ENCODE measurements at regions not wholly inside any gene's neighbourhood (a gene's known extent, or its start where the extent isn't known, plus 50 kb on each side); places are given as distances from the start of the nearest gene placed in this dataset.

DNA sequence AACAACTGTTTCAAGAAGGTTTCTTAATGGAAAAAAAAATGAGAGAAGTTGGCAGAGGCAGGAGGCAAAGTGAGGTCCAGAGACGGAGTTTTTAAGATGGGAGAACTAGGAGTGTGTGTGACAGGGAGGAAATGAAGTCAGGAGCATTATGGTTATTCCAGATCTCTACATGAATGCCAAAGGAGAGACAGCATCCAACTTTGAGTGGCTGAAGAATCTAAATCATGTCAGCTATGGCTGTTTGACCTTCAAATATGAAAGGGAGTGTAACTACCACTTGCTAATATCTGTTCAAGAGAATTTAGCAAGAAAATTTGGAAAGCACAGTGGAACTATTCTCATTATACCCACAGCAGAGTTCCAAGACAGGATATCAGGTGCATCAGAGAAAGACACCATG, 81.2 kb upstream of the CCBE1 start:
- CTCF ChIA-PET = no interaction called here
- POLR2A ChIA-PET = no interaction called here

GRCh38 chr18:59777636-59778035, 80.4 kb upstream of the CCBE1 start:
- H3K27ac ChIP-seq (ENCODE audit: low read length) = no peak overlapping the region
- H3K4me3 Mint-ChIP-seq = no peak overlapping the region
- ATAC-seq (replicated peaks in 1 of 4) (no peak), DNase-seq (no peak)
- H3K36me3 Mint-ChIP-seq = no peaks in the 10 kb centered on the region
- H3K36me3 ChIP-seq (ENCODE audit: control insufficient read depth in 2 of 2, extremely low read depth in 1 of 2, insufficient read depth in 1 of 2, low read length in 1 of 2) = no peaks in the 10 kb centered on the region
- WGBS (ENCODE audit: insufficient coverage) = 86% methylated on average over 2 of the region's 5 CpGs
- H3K27me3 ChIP-seq (replicated peaks in 1 of 2; ENCODE audit: control insufficient read depth in 2 of 2, extremely low read depth in 1 of 2, insufficient read depth in 2 of 2, low read length in 1 of 2) = no peaks in the 10 kb centered on the region
- CTCF ChIA-PET = interaction anchor here in 1 of 2 donors (0.6 kb wide), 1 partner anchor 208 kb away, joined by 3 read pairs; no protein-coding TSS in a partner anchor
- H3K9me3 ChIP-seq = no peaks in the 10 kb centered on the region
- POLR2A ChIA-PET = no interaction called here
- H3K27me3 Mint-ChIP-seq = peaks cover 2 to 25% of the 10 kb centered on the region in 2 donors
- no peak overlapping the region for H3K27ac Mint-ChIP-seq
- no peaks in the 10 kb centered on the region for H3K4me1 ChIP-seq (ENCODE audit: control insufficient read depth in 1 of 2, extremely low read depth in 1 of 2, insufficient read depth in 2 of 2, low read length in 2 of 2)
- peaks cover 0 to 8% (median 6%) of the 10 kb centered on the region in 3 donors for H3K9me3 Mint-ChIP-seq
- no peaks in the 10 kb centered on the region for H3K4me1 Mint-ChIP-seq
- no peak overlapping the region for H3K4me3 ChIP-seq (ENCODE audit: control insufficient read depth in 1 of 2, extremely low read depth in 1 of 2, low read length in 1 of 2)

More for the DNA sequence above, 81.2 kb upstream of the CCBE1 start:
- WGBS (ENCODE audit: insufficient coverage) = 82% methylated on average over 1 of the region's 1 CpG
- Mint-ChIP-seq H3K4me3 (no peak overlapping the region), H3K27me3 (peaks cover 7 to 26% of the 10 kb centered on the region in 2 donors), H3K4me1 (no peaks in the 10 kb centered on the region), H3K9me3 (peaks cover 0 to 8% (median 6%) of the 10 kb centered on the region in 3 donors), H3K27ac (no peak overlapping the region), H3K36me3 (no peaks in the 10 kb centered on the region)
- H3K9me3 ChIP-seq = no peaks in the 10 kb centered on the region
- no peak overlapping the region for H3K4me3 ChIP-seq (ENCODE audit: control insufficient read depth in 1 of 2, extremely low read depth in 1 of 2, low read length in 1 of 2)
- H3K27ac ChIP-seq (ENCODE audit: low read length) = no peak overlapping the region
- DNase-seq (no peak), ATAC-seq (replicated peaks in 1 of 4) (no peak)
- H3K36me3 ChIP-seq (ENCODE audit: control insufficient read depth in 2 of 2, extremely low read depth in 1 of 2, insufficient read depth in 1 of 2, low read length in 1 of 2) = no peaks in the 10 kb centered on the region
- H3K4me1 ChIP-seq (ENCODE audit: control insufficient read depth in 1 of 2, extremely low read depth in 1 of 2, insufficient read depth in 2 of 2, low read length in 2 of 2) = no peaks in the 10 kb centered on the region
- no peaks in the 10 kb centered on the region for H3K27me3 ChIP-seq (replicated peaks in 1 of 2; ENCODE audit: control insufficient read depth in 2 of 2, extremely low read depth in 1 of 2, insufficient read depth in 2 of 2, low read length in 1 of 2)

DNA sequence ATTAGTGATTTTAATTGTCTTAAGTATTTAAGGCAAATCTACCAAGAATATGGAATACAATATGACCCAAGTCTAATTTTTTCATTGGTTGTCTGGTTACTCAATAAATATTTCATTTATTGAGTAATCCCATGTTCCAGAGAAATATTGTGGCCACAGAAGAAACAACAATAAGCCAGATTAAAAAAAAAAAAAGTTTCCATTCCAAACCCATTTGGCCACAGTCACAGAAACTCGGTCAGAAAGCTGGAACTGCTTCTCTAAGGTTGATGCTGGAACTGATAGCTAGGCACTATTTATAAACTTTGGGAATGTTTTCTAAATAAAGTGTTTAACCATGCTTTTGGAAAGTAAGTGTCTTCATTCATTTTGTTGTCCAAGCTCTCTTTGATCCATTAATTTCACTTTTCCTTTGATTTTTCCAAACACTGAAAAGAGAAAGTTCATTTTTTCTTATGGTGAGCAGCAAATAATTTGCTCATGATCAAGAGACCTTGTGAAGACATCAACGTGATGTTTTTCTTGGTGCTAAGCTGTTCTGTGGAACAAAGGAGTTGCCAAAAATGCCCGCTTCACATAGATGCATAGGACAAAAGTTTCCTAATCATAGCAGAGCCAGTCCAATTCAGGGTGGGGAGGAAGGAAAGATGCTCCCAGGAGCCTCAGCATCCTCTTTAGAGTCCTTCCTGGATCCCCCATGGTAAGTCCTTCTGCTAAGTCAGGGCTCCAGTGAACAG, 72.1 kb upstream of the CCBE1 start:
- H3K36me3 ChIP-seq (ENCODE audit: control insufficient read depth in 2 of 2, extremely low read depth in 1 of 2, insufficient read depth in 1 of 2, low read length in 1 of 2) = no peaks in the 10 kb centered on the region
- H3K27me3 ChIP-seq (replicated peaks in 1 of 2; ENCODE audit: control insufficient read depth in 2 of 2, extremely low read depth in 1 of 2, insufficient read depth in 2 of 2, low read length in 1 of 2) = peaks cover 0 to 18% of the 10 kb centered on the region in 2 experiments
- Mint-ChIP-seq H3K4me1 (no peaks in the 10 kb centered on the region), H3K4me3 (no peak overlapping the region), H3K36me3 (no peaks in the 10 kb centered on the region), H3K27me3 (peaks cover 13 to 30% of the 10 kb centered on the region in 2 donors), H3K27ac (no peak overlapping the region), H3K9me3 (peaks cover 2 to 12% (median 4%) of the 10 kb centered on the region in 3 donors)
- WGBS (ENCODE audit: insufficient coverage) = 67% methylated on average over 2 of the region's 3 CpGs
- no peak overlapping the region for H3K27ac ChIP-seq (ENCODE audit: low read length)
- ChIA-PET CTCF (no interaction called here), POLR2A (no interaction called here)
- ATAC-seq (replicated peaks in 1 of 4) (no peak), DNase-seq (no peak)
- no peaks in the 10 kb centered on the region for H3K9me3 ChIP-seq
- H3K4me1 ChIP-seq (ENCODE audit: control insufficient read depth in 1 of 2, extremely low read depth in 1 of 2, insufficient read depth in 2 of 2, low read length in 2 of 2) = no peaks in the 10 kb centered on the region
- no peak overlapping the region for H3K4me3 ChIP-seq (ENCODE audit: control insufficient read depth in 1 of 2, extremely low read depth in 1 of 2, low read length in 1 of 2)

DNA sequence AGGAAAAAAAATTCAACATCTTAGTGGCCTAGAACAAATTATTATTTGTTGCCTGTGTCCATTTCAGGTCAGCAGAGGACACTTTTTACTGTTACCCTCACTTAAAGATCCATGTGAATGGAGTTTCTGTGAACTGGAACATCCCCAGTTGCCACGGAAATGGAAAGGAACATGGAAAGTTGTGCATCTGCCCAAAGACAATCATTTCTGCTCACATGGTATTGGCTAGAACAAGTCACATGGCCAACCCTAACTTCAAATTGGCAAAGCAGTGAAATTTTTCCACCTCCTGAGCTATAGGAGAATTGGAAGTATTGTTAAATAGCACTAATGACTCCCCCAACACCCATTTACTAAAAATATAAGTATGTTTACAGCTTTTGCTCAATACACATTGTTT, 71.2 kb upstream of the CCBE1 start:
- Histone ChIP-seq H3K4me1 (ENCODE audit: control insufficient read depth in 1 of 2, extremely low read depth in 1 of 2, insufficient read depth in 2 of 2, low read length in 2 of 2) (no peaks in the 10 kb centered on the region), H3K4me3 (ENCODE audit: control insufficient read depth in 1 of 2, extremely low read depth in 1 of 2, low read length in 1 of 2) (no peak overlapping the region), H3K36me3 (ENCODE audit: control insufficient read depth in 2 of 2, extremely low read depth in 1 of 2, insufficient read depth in 1 of 2, low read length in 1 of 2) (no peaks in the 10 kb centered on the region), H3K9me3 (no peaks in the 10 kb centered on the region), H3K27me3 (replicated peaks in 1 of 2; ENCODE audit: control insufficient read depth in 2 of 2, extremely low read depth in 1 of 2, insufficient read depth in 2 of 2, low read length in 1 of 2) (peaks cover 0 to 18% of the 10 kb centered on the region in 2 experiments), H3K27ac (ENCODE audit: low read length) (no peak overlapping the region)
- Mint-ChIP-seq H3K36me3 (no peaks in the 10 kb centered on the region), H3K4me3 (no peak overlapping the region), H3K27me3 (peaks cover 13 to 22% of the 10 kb centered on the region in 2 donors), H3K27ac (no peak overlapping the region), H3K4me1 (no peaks in the 10 kb centered on the region), H3K9me3 (peaks cover 2 to 12% (median 4%) of the 10 kb centered on the region in 3 donors)
- ATAC-seq (replicated peaks in 1 of 4) = no peak
- POLR2A ChIA-PET = no interaction called here
- no CpG with 5 or more reads among the region's 1 CpG for WGBS (ENCODE audit: insufficient coverage)
- no peak for DNase-seq
- CTCF ChIA-PET = no interaction called here

GRCh38 chr18:59767732-59768131, 70.5 kb upstream of the CCBE1 start:
- H3K4me1 ChIP-seq (ENCODE audit: control insufficient read depth in 1 of 2, extremely low read depth in 1 of 2, insufficient read depth in 2 of 2, low read length in 2 of 2) = no peaks in the 10 kb centered on the region
- Mint-ChIP-seq H3K36me3 (no peaks in the 10 kb centered on the region), H3K4me3 (no peak overlapping the region), H3K27ac (no peak overlapping the region), H3K27me3 (peaks cover 13 to 19% of the 10 kb centered on the region in 2 donors), H3K9me3 (peaks cover 2 to 12% (median 7%) of the 10 kb centered on the region in 3 donors), H3K4me1 (no peaks in the 10 kb centered on the region)
- WGBS (ENCODE audit: insufficient coverage) = 92% methylated on average over 2 of the region's 2 CpGs
- POLR2A ChIA-PET = no interaction called here
- no peak overlapping the region for H3K27ac ChIP-seq (ENCODE audit: low read length)
- H3K4me3 ChIP-seq (ENCODE audit: control insufficient read depth in 1 of 2, extremely low read depth in 1 of 2, low read length in 1 of 2) = no peak overlapping the region
- no peaks in the 10 kb centered on the region for H3K36me3 ChIP-seq (ENCODE audit: control insufficient read depth in 2 of 2, extremely low read depth in 1 of 2, insufficient read depth in 1 of 2, low read length in 1 of 2)
- CTCF ChIA-PET = no interaction called here
- H3K9me3 ChIP-seq = no peaks in the 10 kb centered on the region
- DNase-seq = no peak
- peaks cover 0 to 18% of the 10 kb centered on the region in 2 experiments for H3K27me3 ChIP-seq (replicated peaks in 1 of 2; ENCODE audit: control insufficient read depth in 2 of 2, extremely low read depth in 1 of 2, insufficient read depth in 2 of 2, low read length in 1 of 2)
- ATAC-seq (replicated peaks in 1 of 4) = no peak

DNA sequence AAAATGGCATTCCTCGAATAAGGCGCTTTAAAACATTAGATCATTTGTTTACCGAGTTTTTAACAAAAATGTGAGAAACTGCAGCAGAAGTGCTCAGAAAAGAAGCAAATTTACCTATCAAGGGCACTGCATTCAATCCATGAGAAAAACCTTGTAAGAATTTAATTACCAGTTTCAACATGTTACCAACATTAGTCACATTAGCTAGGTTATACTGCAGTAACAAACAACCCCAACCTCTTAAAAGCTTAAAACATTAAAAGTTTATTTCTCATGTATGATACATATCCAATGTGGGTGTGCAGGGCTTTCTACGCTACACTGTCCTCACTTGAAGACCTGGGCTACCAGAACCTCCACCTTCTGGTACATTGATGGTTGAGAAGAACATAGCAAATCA, 68.1 kb upstream of the CCBE1 start:
- ATAC-seq (replicated peaks in 1 of 4) = no peak
- peaks cover 0 to 7% of the 10 kb centered on the region in 2 experiments for H3K27me3 ChIP-seq (replicated peaks in 1 of 2; ENCODE audit: control insufficient read depth in 2 of 2, extremely low read depth in 1 of 2, insufficient read depth in 2 of 2, low read length in 1 of 2)
- Mint-ChIP-seq H3K4me1 (no peaks in the 10 kb centered on the region), H3K4me3 (no peak overlapping the region), H3K9me3 (peaks cover 2 to 12% (median 9%) of the 10 kb centered on the region in 3 donors), H3K36me3 (no peaks in the 10 kb centered on the region), H3K27me3 (peaks cover 9 to 15% of the 10 kb centered on the region in 2 donors), H3K27ac (no peak overlapping the region)
- no peaks in the 10 kb centered on the region for H3K4me1 ChIP-seq (ENCODE audit: control insufficient read depth in 1 of 2, extremely low read depth in 1 of 2, insufficient read depth in 2 of 2, low read length in 2 of 2)
- H3K27ac ChIP-seq (ENCODE audit: low read length) = no peak overlapping the region
- ChIA-PET POLR2A (no interaction called here), CTCF (no interaction called here)
- H3K4me3 ChIP-seq (ENCODE audit: control insufficient read depth in 1 of 2, extremely low read depth in 1 of 2, low read length in 1 of 2) = no peak overlapping the region
- no peaks in the 10 kb centered on the region for H3K9me3 ChIP-seq
- WGBS (ENCODE audit: insufficient coverage) = no CpG with 5 or more reads among the region's 4 CpGs
- no peaks in the 10 kb centered on the region for H3K36me3 ChIP-seq (ENCODE audit: control insufficient read depth in 2 of 2, extremely low read depth in 1 of 2, insufficient read depth in 1 of 2, low read length in 1 of 2)
- DNase-seq = no peak

All from T-cell (primary cell).